Body of pancreas (tissue), 4 donors: ENCODE measurements at regions not wholly inside any gene's neighbourhood (a gene's known extent, or its start where the extent isn't known, plus 50 kb on each side); places are given as distances from the start of the nearest gene placed in this dataset.
"Not testable (repeated sequence)": the region's sequence is repeated elsewhere in the genome, so short reads cannot be mapped to it uniquely, and the experiment has no call there.

ENCODE experiments used
- ATAC-seq: fragments of 150-250 bp; one replicate; pipeline ENCODE4 v1.9.1; 2016
- DNase-seq, 4 donors: peaks; one replicate each; pipeline ENCODE4 v3.0.0-alpha.2; 2019
- H3K27ac ChIP-seq, 4 donors: fragments of 200-600 bp; sonication (generic); 1 replicate in 3 of 4; 2 replicates in 1 of 4; pipeline versions ENCODE4 v1.5.1 to v1.6.1; 2016 to 2019; ENCODE audit warnings: mild to moderate bottlenecking in 1 of 4, mixed read lengths in 1 of 4, moderate library complexity in 1 of 4
- H3K27me3 ChIP-seq, 2 donors: fragments of 200-600 bp; sonication (generic); one replicate each; pipeline ENCODE4 v1.6.0; 2016; ENCODE audit warnings: mild to moderate bottlenecking in 1 of 2
- H3K36me3 ChIP-seq, 2 donors: fragments of 200-600 bp; sonication (generic); replicated peaks in 1 of 2; 2 replicates each; pipeline ENCODE4 v1.5.1; 2016; ENCODE audit warnings: low read depth in 2 of 2; ENCODE audit not compliant: insufficient read depth in 1 of 2
- H3K4me1 ChIP-seq: fragments of 200-600 bp; sonication (generic); one replicate; pipeline ENCODE4 v1.6.0; 2016
- H3K4me3 ChIP-seq, 2 donors: fragments of 200-600 bp; sonication (generic); 1 replicate in 1 of 2; 2 replicates in 1 of 2; pipeline ENCODE4 v1.5.1; 2016 to 2019
- H3K9me3 ChIP-seq, 3 donors: fragments of 200-600 bp; sonication (generic); 1 replicate in 2 of 3; 2 replicates in 1 of 3; pipeline ENCODE4 v1.5.1; 2016
- POLR2A ChIP-seq, 3 donors: fragments of 450-650 bp; IDR thresholded peaks; one replicate each; pipeline ENCODE4 v1.6.1; 2016; ENCODE audit warnings: antibody characterized with exemption in 3 of 3, mild to moderate bottlenecking in 2 of 3
- WGBS, 2 donors: methylation state at CpG; one replicate each; pipeline ENCODE4 v1.1.5; 2017; 5-methylcytosine and 5-hydroxymethylcytosine counted together
- intact Hi-C: fragments of 100-400 bp; cut with DNase I; formaldehyde crosslinking; loops from one replicate; pipeline ENCODE4 v1.15.1; 2023
- TF ChIP-seq, protein P1 (sequence below), 7 experiments: fragments of 450-650 bp in 4 of 7; fragments of 200-600 bp in 3 of 7; sonication (generic) in 3 of 7; IDR thresholded peaks; one replicate each; pipeline ENCODE4 v1.5.1; 2016 to 2019; ENCODE audit warnings: antibody characterized with exemption in 7 of 7

DNA sequence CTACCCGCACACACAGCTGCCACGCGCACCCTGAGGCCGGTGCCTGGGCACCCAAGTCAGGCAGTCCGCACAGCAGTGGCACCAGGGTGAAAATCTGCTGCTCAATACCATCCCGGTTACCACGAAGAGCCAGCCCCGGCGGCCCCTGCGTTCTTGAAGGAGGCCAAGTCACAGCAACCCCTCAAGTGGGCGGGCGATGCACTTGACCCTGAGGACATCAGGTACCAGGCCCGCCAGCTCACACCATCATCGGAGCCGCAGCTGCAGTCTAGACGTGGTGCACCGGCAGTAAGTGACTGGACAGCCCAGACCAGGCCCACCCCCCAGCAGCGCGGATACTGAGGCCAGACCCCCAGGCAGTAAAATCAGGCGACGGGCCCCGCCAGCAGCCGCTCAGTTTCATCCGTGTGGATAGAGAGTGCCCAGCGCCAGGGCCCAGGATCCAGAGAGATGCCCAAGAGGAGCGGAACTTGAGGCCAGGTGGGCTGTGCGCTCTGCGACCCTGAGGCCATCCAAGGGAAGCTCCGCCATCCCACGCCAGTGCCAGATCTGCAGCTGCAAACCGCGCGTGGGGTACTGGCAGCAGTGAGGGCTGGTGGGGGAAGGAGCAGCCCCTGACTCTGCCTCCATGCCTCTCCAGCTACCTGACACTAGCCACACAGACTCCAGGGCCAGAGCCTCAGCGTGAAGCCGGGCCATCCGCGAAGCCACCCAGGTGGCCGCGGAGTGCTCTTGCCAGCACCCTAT lies 1214.2 kb downstream of the FOXD4L5 start:
- 67 to 69% methylated on average over 3 to 36 of the region's 39 CpGs for WGBS, 2 donors
- H3K4me3 ChIP-seq, H3K27me3 ChIP-seq, H3K4me1 ChIP-seq, H3K36me3 ChIP-seq, ATAC-seq, DNase-seq, H3K9me3 ChIP-seq, intact Hi-C loops, H3K27ac ChIP-seq: not testable (repeated sequence)

DNA sequence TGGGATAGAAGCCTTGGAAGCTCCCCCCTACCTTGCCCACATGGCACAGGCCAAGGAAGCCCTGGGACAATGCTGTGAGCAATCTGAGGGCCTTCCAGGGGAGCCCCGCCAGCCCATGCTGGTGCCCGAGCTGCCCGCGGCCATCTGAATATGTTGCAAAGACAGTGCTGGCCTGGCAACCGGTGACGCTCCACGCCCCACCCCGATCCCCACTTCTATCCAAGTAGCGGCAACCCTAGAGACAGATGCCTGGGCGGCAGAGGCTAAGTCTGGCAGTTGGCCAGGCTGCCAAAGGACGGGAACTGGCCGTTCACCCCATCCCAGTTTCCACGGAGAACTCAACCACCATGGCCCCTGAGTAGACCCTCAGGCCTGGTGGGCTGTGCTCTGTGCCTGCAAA lies 1214.9 kb downstream of the FOXD4L5 start:
- H3K36me3 ChIP-seq, H3K9me3 ChIP-seq, H3K27me3 ChIP-seq, H3K4me3 ChIP-seq, intact Hi-C loops, ATAC-seq, DNase-seq, H3K27ac ChIP-seq, H3K4me1 ChIP-seq: not testable (repeated sequence)
- 86 to 88% methylated on average over 4 to 11 of the region's 13 CpGs for WGBS, 2 donors

DNA sequence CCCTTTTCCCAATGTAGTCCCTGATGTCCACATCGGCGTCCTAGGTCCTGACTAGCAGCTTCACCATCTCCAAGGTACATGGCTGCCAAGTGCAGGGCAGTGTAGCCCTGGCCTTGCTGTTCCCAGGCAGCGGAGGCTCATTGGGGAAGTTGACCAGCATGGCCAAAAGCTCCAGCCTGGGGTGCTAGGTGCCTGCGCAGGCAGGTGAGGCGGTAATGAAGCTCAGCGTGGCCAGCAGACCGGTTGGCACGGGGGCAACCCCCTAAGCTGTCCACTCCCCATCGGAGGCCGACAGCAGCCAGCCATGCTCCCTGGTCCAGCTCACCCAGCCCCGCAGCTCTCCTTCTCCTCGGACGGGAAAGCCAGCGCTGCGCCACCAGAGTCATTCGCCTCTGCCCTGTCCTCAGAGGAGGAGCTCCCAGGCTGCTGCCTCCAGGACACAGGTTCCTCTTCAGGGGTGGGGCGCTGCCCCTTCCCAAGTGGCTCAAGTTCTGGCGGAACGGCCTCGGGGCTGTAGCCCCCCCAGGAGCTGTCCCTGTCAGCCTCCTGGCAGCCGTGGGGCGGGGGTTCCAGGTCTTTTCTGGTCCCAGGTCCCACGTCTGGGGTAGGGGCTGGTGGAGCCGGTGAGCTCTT lies 1218.2 kb downstream of the FOXD4L5 start:
- DNase-seq (no peak), ATAC-seq (no peak)
- TF ChIP-seq POLR2A (IDR thresholded peaks at IDR 0.05) = no peak
- TF ChIP-seq, protein P1, sequence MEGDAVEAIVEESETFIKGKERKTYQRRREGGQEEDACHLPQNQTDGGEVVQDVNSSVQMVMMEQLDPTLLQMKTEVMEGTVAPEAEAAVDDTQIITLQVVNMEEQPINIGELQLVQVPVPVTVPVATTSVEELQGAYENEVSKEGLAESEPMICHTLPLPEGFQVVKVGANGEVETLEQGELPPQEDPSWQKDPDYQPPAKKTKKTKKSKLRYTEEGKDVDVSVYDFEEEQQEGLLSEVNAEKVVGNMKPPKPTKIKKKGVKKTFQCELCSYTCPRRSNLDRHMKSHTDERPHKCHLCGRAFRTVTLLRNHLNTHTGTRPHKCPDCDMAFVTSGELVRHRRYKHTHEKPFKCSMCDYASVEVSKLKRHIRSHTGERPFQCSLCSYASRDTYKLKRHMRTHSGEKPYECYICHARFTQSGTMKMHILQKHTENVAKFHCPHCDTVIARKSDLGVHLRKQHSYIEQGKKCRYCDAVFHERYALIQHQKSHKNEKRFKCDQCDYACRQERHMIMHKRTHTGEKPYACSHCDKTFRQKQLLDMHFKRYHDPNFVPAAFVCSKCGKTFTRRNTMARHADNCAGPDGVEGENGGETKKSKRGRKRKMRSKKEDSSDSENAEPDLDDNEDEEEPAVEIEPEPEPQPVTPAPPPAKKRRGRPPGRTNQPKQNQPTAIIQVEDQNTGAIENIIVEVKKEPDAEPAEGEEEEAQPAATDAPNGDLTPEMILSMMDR (IDR thresholded peaks at IDR 0.05) = no peak
- intact Hi-C loops = no loop called here
- H3K27ac ChIP-seq = no peak overlapping the region
- H3K36me3 ChIP-seq = no peaks in the 10 kb centered on the region
- H3K4me3 ChIP-seq = no peak overlapping the region
- H3K27me3 ChIP-seq = no peaks in the 10 kb centered on the region
- H3K9me3 ChIP-seq = no peaks in the 10 kb centered on the region
- 57 to 80% methylated on average over 10 to 15 of the region's 24 CpGs for WGBS, 2 donors
- no peaks in the 10 kb centered on the region for H3K4me1 ChIP-seq

DNA sequence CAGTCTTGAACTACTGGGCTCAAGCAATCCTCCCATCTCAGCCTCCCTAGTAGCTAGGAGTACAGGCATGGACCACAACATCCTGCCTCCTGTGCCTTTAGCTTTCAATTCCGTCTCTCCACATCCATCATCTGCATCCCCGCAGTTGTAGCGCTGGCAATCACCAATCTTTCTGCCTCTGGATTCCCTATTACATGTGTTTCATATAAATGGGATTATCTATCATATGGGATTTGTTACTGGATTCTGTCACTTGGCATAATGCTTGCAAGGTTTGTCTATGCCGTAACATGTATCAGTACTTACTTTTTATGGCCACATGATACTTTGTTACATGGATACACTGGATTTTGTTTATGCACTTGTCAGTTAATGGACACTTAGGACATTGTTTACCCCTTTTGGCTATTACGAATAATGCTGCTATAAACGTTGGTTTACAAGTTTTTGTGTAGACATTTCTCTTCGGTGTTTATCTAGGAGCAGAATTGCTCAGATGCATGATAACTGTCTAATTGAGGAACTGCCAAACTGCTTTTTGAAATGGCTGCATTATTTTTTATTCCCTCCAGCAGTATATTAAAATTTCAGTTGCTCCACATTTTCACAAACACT lies 1223.9 kb downstream of the FOXD4L5 start:
- intact Hi-C loops = no loop called here
- Histone ChIP-seq H3K36me3 (no peaks in the 10 kb centered on the region), H3K4me1 (no peaks in the 10 kb centered on the region), H3K4me3 (no peak overlapping the region), H3K9me3 (no peaks in the 10 kb centered on the region), H3K27ac (no peak overlapping the region), H3K27me3 (no peaks in the 10 kb centered on the region)
- DNase-seq (no peak), ATAC-seq (no peak)
- 54 to 62% methylated on average over 7 of the region's 7 CpGs for WGBS, 2 donors
- TF ChIP-seq, protein P1 (IDR thresholded peaks at IDR 0.05) = no peak
- TF ChIP-seq POLR2A (IDR thresholded peaks at IDR 0.05) = no peak

DNA sequence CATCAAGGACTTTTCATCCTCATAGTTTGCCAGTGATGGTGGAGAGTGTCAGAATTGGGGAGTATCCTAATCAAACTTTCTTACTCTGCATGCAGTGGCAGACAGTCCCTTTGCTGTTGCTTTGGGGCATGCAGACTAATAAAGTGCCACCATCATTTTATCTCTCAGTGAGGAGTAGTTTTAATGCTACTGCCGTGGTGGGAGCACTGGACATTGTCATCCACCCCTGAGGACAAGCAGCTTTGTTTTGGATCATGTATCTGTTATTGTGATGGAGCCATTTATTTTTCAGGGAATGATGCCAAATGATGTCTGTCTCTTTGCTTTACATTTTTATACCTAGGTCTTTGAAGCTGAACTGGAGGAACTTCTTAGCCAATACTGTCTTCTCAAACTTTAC lies 1226.9 kb downstream of the FOXD4L5 start:
- intact Hi-C loops, H3K36me3 ChIP-seq, H3K9me3 ChIP-seq, DNase-seq, H3K27ac ChIP-seq, ATAC-seq, H3K27me3 ChIP-seq, H3K4me1 ChIP-seq, H3K4me3 ChIP-seq: not testable (repeated sequence)
- WGBS, 2 donors = 29 to 36% methylated on average over 1 of the region's 1 CpG

DNA sequence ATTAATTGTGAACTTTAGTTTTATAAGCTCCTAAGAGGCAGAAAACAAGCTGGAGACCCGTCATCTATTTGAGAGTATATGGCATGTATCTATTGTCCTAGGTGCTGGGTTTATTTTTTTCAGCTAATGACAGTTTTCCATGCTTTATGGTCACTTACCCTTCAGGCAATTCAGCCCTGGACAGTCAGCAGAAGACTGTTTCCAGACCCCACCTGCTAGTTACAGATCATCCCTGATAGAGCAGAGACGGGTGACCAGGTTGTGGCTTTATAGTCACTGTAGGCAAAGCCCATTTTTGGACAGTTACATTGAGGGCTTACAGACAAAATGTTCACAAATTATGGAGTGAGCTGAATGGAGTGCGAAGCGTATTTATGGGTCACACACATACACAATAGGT lies 1227.5 kb downstream of the FOXD4L5 start:
- no peaks in the 10 kb centered on the region for H3K27me3 ChIP-seq
- H3K4me1 ChIP-seq = no peaks in the 10 kb centered on the region
- no peaks in the 10 kb centered on the region for H3K9me3 ChIP-seq
- intact Hi-C loops = no loop called here
- DNase-seq (no peak), ATAC-seq (no peak)
- WGBS, 2 donors = 46 to 59% methylated on average over 4 of the region's 4 CpGs
- H3K4me3 ChIP-seq = no peak overlapping the region
- no peak for TF ChIP-seq POLR2A (IDR thresholded peaks at IDR 0.05)
- TF ChIP-seq, protein P1 (IDR thresholded peaks at IDR 0.05) = no peak
- H3K36me3 ChIP-seq = no peaks in the 10 kb centered on the region
- H3K27ac ChIP-seq = no peak overlapping the region

DNA sequence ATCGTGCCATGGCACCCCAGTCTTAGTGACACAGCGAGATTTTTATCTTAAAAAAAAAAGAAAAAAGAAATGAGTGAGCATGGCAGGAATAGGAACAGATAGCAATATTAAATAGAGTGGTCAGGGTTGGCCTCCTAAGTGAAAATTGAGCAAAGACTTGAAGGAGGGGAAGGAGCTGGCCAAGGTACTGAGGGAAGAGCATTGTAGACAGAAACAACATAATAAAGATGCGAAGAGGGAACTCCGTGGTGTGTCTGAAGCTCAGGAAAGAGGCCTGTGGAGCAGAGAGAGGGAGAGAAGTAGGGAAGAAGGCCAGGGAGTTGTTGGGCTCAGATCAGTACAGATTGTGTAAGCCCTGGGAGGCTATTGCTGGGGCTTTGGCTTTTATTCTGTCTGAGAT lies 1256.1 kb downstream of the FOXD4L5 start:
- DNase-seq, ATAC-seq, H3K9me3 ChIP-seq, H3K4me3 ChIP-seq, H3K27ac ChIP-seq, H3K4me1 ChIP-seq, H3K27me3 ChIP-seq, intact Hi-C loops, H3K36me3 ChIP-seq: not testable (repeated sequence)
- 41 to 47% methylated on average over 4 of the region's 4 CpGs for WGBS, 2 donors

DNA sequence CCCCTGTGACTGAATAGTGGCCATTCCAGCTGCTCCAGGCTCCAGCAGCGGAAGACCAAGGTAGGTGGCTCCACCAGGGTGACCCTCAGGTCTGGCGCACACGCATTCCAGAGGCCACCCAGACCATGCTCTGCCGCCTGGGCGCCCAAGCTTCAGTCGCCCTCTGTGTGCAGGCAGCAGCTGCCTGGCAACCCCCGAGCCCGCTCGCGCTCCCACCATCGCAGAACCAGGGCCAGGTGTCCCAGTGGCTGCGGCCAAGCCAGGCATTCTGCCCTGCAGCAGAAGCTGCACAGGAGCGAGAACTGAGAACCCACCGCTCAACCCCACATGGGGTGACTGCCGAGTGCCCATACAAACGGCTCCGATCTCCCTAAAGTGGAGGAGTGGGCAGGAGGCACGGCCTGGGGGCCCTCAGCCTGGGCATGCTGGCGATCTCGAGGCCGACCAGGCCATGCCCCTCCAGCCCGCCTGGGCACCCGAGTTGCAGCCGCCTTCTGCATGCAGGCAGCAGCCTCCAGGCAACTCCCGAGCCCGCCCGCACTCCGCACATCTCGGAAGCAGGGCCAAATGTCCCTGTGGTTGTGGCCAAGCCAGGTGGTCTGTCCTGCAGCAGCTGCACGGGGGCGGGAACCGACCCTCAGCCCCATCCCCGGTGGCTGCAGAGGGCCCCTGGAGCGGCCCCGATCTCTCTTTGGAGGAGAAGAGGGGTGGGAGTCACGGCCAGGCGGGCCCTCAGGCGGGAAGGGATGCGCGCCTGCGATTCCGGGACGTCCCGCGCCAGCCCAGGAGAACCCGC lies 1264.1 kb downstream of the FOXD4L5 start:
- ATAC-seq, H3K36me3 ChIP-seq, H3K27me3 ChIP-seq, DNase-seq, H3K4me3 ChIP-seq, H3K4me1 ChIP-seq, intact Hi-C loops, H3K9me3 ChIP-seq, H3K27ac ChIP-seq: not testable (repeated sequence)
- 66 to 83% methylated on average over 17 to 33 of the region's 46 CpGs for WGBS, 2 donors
